GM18517 (cell line): ENCODE measurements at regions not wholly inside any gene's neighbourhood (a gene's known extent, or its start where the extent isn't known, plus 50 kb on each side); places are given as distances from the start of the nearest gene placed in this dataset.
"Not testable (repeated sequence)": the region's sequence is repeated elsewhere in the genome, so short reads cannot be mapped to it uniquely, and the experiment has no call there.

Experiments used
- ATAC-seq: cut with Tn5 transposase; IDR thresholded peaks from one replicate; pipeline ENCODE4 v1.9.1; 2021; ENCODE audit warnings: mild to moderate bottlenecking, moderate library complexity; ENCODE audit not compliant: unreplicated experiment

DNA sequence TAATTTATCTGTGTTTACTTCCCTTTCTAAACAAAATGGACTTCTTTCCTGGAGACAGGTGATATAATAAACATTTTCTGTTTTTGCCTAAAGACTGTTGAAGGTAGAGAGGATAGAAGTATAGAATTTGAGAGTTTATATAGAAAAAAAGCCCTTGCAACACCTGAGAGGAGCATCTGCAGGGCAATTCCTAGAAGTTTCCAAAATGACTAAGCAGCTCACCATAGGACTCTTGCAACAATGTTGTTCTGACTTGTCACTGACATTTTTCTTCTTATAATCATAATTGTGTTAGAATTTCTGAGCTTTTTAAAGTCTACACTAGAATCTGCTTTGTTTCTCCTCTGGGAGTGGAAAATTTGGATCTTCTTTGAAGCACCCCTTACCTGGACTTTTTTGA lies 216.8 kb downstream of the TUSC1 start:
- no peak for ATAC-seq

DNA sequence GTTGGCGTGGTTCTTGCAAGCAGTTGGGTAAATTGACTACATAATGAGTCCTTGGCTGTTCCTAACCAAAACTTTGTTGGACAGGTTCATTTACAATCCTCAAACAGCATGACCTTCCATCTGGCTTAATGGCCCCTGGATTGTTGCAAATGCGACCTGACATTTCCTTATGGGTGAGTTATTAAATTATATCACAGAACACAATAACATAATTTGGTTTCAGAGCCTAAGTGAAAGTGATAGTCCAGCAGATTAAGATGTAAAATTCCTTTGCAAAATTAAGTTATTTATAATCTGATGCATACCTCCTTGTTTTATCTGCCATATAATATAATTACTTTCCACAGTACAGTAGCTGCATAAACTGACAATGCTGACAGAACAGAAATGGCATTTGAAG lies 224.4 kb downstream of the TUSC1 start:
- ATAC-seq, result no peak

DNA sequence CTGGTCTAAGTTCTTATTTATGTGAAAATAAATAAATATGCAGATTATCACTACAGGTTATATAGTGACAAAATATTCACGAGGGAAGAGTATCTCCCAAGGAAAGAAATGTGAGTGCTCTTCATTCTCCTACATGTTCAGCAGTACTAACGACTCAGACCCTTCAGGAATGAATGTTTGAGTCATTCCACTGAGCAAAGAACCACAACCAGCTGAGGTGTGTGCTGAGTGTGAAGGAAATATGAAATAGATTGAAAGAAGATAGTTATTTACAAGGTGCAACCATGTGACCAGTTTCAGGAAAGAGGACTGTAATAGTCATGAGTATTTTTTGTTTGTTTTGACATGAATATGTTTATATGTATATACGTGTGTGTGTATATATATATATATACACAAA lies 228.7 kb downstream of the TUSC1 start:
- ATAC-seq, result no peak

DNA sequence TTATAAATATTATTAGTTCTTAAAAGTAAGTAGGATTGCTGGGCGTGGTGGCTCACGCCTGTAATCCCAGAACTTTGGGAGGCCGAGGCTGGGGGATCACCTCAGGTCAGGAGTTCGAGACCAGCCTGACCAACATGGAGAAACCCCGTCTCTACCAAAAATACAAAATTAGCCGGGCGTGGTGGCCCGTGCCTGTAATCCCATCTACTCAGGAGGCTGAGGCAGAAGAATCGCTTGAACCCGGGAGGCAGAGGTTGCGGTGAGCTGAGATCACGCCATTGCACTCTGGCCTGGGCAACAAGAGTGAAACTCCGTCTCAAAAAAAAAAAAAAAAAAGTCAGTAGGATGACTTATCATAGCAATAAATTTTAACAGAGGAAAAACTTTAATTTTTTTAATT lies 232.5 kb downstream of the TUSC1 start:
- ATAC-seq, result not testable (repeated sequence)

DNA sequence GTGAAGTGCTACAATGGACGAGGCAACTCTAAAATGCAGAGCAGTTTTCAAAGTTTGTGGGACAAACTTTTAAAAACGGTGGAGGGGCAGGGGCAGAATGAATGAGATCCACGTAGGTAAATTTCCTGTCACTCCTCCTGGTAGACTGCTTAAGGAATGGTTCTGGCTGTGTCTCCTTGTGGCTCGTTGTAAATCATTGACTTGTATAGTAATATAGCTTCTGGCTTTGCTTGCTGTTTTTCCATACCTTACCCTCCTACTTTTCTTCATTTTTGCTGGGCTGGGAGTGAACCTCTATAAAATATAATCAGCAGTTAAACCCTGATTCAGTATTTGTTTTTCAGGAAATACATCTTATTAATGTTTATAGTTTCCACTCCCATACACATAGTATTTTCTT lies 235.7 kb downstream of the TUSC1 start:
- no peak for ATAC-seq

DNA sequence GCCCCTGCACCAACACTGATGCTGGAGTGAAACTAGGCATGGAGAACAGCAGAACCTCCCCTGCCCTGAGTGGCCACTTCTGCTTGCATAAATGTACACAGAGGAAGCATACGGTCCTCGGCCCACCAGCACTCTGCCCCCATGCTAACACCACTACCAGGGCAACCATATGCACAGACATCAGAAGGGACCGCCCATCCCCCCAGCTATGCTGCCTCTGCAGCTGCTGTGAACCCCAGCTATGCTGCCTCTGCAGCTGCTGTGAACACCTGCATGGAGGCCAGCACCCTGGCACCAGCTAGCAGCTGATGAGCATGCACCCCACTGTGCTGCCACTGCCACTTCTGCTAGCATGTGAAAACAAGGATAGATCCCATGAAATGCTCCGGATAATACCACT lies 250.3 kb downstream of the TUSC1 start:
- ATAC-seq, result no peak

DNA sequence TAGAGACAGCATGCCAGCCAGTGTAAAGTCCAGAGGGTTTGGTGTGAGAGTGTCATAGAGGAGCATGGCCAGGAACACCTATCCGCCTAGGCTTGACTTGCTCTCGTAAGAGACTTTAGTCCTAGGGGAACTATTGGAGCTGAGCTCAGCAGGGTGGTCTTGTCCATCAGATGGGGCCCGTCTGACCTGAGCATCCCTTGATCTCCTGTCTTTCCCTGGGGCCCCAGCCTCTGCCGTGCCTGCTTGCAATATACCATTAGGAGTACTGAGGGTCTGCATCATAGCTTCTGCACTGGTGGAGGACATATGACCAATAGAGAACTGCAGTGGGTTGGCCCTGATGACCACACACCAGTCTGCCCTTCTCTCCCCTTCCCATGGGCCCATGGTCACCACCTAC lies 251.0 kb downstream of the TUSC1 start:
- ATAC-seq, result no peak

DNA sequence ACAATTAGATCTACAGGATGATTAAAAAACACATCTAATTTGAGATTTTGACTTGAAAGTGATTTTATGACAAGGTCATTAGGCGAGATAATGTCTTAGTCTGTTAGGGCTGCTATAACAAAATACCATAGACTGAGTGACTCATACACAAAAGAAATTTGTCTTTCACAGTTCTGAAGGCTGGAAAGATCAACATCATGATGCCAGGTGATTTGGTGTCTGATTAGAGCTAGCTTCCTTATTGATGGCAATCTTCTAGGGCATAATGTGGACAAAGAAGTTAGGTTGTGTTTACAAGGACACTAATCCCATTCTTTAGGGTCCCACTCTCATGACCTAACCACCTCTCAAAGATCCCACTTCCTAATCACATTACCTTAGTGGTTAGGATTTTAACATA lies 256.7 kb downstream of the TUSC1 start:
- no peak for ATAC-seq

DNA sequence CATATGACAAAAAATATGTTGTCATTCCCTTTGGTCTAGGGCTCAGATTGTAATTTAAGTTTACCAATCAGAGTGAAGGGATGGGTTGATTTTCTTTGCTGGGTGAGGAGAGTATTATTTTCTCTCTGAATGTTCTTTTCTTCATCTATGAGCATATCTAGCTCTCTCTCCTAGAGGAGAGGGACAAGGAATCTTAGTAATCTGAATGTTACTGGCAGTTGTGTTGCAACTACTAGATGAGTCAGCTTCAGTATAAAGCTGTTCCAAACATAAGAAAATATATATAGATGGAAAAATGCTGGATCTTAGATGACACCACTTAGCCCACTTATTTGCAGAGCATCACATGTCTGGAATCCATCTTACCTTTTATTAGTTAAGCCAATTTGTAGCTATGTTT lies 259.3 kb downstream of the TUSC1 start:
- no peak for ATAC-seq

DNA sequence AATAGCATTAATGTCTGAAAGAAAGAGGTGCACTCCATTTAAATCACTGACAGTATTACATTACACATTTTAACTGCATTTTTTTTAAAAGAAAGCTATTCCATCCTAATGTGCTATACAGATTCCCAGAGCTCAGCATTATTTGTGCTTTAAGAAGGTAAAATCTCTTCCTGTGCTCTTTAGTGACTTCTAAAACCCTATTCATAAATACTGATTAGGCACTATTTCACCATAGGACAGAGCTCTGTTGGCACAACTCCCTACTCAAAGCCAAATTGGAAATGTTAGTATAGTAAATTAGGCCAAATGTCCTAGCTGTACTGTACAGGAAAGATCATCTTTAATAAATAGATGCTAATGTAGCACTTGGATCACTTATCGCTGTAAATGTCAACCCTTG lies 262.5 kb downstream of the TUSC1 start:
- no peak for ATAC-seq

DNA sequence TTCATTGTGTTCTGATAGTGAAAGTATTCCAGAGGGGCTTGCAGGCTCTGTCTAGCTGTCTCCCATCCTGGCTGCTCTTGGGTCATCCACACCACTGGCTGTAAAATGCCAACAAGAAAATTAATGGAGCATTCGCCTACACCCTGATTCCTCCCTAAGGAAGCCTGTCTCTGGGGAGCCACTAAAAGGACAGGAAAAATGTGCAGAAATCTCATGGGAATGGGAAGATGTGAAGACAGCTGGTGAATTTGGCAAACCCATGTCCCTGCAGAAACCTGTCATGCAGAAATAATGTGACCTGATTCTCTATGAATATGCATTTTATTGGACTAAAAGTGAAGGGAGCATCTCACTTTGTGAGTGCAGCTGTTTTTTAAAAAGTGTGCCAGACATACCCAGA lies 265.6 kb downstream of the TUSC1 start:
- ATAC-seq, result no peak

DNA sequence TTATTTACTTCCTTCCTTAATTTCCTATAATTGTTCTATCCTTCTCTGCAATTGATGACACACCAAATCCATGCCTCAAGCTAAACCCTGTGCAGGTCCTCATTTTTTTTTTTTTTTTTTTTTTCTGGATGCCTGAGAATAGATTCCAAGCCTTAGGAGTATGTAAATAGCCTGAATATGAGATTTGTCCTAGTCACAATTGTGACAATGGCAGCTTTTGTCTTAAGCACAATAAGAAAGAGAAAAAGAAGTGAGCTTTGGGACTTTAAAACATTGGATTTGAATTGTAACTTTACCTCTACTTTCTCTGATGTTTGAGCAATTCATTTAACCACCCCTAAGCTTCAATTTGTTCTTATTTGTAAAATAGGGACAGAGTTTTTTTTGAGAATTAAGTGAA lies 280.5 kb downstream of the TUSC1 start:
- ATAC-seq, result no peak

DNA sequence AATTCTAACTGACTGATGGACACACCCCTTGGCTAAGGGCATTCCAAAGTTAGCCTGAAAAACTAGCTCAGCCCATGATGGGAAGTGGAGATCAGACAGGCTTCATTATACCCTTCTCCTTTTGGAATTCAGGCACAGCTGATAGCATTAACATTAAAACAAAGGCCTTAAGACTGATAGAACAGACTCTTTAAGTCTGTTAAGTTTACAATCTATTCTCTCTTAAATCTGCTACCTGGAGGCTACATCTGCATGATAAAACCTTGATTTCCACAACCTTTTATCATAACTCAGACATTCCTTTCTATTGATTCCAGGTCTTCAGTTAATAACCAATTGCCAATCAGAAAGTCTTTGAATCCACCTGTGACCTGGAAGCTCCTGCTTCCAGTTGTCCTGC lies 281.4 kb downstream of the TUSC1 start:
- no peak for ATAC-seq

DNA sequence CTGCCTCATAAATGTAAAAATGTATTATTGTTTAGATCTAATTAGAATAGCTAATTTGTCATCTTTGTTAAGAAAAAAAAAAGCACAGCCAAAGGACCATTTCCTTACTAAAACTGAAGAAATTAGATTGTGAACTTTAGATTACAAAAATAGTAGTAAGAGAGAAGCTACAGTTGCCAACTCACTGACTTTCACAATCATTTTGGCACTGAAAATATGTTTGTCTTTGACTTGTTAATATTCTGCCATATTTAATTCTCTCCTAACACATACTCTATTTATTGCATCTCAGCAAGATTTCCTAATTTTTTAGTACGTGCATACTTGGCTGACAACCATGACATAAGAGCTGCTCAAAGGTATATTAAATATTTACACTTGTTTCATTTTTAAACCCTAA lies 297.1 kb downstream of the TUSC1 start:
- ATAC-seq, result no peak

DNA sequence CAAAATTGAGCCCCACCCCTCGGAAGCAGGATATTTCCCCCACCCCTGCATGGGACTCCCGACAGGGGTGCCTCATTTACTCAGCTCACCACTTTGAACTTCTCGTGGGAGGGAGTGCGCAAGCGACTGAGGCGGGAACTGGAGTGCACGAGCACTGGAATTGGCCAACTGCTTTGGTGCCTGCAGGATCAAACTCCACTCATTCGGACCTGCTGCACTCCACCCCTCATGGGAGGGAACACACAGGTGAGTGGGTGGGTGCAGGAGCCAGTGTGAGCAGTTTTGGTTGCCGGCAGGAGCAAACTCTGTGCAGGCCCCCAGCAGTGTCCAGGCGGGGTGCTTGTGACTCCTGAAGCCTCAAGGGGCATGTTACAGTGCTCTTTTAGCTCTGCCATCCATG lies 301.2 kb downstream of the TUSC1 start:
- ATAC-seq, result no peak

DNA sequence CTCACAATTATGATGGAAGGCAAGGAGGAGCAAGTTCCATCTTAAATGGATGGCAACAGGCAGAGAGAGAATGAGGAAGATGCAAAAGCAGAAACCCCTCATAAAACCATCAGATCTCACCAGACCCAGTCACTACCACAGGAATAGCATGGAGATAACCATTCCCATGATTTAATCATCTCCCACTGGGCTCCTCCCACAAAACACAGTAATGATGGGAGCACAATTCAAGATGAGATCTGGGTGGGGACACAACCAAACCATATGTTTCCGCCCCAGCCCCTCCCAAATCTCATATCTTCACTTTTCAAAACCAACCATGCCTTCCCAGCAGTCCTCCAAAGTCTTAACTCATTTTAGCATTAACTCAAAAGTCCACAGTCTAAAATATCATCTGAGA lies 304.0 kb downstream of the TUSC1 start:
- ATAC-seq, result no peak

DNA sequence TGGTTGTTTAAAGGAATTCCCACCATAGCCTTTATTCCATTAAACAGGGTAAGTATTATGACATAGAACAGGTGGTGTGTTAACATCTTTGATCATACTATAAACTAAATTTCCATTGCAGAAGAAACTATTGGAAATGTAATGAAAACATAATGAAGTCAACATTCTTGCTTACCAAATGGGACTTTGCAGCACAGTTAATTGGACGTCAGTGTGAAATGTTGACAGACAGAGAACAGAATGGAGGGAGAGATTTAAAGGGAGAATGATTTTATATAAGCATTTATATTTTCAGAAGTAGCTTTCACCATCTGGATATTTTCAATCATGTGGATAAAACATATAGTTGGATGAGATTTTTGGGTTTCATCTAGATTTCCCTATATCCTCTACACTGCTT lies 311.3 kb downstream of the TUSC1 start:
- ATAC-seq, result no peak

DNA sequence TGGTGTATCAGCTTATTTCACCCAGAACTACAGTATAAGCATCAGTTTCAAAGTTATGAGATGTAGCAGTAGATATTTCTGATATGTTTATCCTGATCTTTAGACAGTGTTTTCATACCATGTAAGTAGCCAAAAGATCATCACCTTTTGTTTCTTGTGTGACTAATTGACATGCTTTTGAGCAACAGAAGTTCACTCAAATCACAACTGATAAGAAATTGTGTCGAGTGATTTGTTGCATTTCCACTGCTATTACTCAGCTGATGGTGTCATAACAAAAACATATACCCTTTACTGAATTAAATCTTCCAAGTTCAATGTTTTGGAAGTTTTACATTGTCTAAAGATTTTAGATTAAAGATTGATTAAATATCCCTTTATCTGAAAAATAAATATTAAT lies 324.5 kb downstream of the TUSC1 start:
- ATAC-seq, result no peak

DNA sequence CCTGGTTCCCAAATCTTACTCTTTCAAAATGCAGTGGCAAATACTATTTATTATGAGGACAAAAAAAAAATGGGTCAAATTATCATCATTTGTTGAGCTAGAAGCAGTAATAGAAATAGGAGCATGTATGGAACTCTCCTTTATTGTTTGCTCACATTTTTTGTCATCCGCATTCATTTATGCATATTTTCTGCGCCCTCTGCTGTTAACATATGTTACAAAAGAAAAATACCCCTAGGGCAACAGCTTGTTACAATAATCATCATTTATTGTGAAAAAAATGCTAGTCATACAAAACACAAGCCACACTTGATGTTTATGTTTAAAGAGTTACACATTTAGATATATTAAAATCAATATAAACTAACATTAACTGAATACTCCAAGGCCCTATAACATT lies 328.2 kb downstream of the TUSC1 start:
- no peak for ATAC-seq

DNA sequence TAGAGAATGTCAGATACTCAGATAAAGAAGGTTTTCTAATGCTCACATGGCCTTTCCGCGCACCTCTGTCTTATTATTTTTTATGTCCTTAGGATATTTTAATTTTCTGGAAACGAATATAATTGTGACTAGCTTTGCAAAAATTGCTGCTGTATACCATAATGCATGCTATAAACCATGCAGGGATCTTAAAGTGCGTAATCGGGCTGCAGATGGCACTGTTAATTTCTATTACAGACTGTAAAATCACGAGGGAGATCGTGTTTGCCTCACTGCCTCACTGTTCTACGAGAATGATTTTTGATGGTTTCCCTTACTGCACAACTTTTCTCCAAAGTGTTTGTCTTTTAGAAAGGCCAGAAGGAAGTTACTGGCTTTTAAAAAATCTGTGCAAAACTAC lies 356.1 kb downstream of the TUSC1 start:
- ATAC-seq, result no peak

DNA sequence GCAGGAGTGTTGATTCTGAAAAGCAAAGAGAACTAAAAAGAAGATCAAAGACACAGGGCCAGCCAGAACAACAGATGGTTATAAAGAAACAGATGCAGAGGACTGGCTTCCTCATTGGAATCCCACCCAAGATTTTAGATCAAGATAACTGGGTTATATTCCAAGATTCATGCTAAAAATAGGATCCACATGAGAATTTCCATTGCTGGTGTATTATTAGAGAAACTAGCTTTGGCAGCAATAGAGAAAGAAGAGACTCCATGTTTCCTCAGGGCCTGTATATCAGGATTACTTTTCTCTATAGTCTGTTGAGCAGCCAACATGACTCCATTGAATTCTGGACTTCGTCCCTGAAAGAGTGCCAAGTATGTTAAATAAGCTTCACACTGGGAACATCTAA lies 367.3 kb downstream of the TUSC1 start:
- ATAC-seq, result no peak

DNA sequence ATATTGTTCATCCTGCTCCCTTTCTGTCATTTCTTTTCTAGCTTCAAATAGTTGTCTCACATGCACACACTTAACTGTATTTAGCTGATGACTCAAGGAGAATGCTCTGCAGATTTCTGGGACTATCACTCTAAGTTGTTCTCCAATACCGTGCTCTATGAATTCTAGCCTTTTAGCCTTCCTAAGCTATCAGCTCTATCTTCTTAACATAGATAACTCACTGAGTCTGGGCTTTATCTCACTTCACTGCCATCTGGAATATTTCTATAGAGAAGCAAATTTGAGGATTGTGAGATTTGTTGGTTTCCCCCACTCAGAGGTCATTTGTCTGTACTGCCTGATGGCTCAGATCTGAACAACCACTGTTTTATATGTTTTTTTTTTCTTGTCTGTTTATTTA lies 369.7 kb downstream of the TUSC1 start:
- no peak for ATAC-seq

DNA sequence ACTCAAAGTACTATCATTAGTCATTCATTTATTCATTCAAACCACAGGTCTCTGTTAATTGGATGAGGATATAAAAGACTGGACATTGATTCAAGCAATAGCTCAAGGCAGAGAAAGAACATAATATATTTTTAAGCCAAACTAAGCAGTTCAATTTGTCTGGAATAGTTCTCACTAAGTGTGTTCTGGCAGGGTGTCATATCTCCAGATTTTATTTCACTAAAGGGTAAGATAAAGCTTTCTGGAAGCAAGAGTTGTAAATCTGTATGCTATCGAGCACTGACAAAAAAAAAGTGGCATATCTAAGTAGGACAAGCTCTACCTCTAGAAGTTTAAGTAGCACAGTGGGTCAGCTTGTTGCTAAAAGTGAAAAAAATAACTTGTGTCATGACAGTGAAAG lies 375.6 kb downstream of the TUSC1 start:
- ATAC-seq, result no peak

DNA sequence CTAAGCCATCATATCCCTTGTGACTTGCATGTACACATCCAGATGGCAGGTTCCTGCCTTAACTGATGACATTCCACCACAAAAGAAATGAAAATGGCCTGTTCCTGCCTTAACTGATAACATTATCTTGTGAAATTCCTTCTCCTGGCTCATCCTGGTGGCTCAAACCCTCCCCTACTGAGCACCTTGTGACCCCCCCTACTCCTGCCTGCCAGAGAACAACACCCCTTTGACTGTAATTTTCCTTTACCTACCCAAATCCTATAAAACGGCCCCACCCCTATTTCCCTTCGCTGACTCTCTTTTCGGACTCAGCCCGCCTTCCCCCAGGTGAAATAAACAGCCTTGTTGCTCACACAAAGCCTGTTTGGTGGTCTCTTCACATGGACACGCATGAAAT lies 390.0 kb downstream of the TUSC1 start:
- ATAC-seq, result not testable (repeated sequence)
